ENCODE measurements at regions not wholly inside any gene's neighbourhood (a gene's known extent, or its start where the extent isn't known, plus 50 kb on each side); places are given as distances from the start of the nearest gene placed in this dataset.
"Not testable (repeated sequence)": the region's sequence is repeated elsewhere in the genome, so short reads cannot be mapped to it uniquely, and the experiment has no call there.

DNA sequence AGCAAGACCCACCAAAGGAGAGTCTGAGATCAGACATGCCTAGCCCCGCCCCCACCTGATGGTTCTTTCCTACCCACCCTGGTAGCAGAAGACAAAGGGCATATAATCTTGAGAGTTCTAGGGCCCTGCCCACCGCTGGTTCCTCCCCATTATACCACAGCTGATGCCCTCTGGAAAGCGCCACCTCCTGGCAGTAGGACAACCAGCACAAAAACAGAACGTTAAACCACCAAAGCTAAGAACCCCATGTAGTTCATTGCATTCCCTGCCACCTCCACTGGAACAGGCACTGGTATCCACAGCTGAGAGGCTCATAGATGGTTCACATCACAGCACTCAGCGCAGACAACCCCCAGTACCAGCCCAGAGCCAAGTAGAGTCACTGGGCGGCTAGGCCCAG is 81.2 kb upstream of the TRPC7 start:
- TF ChIP-seq, protein P1, sequence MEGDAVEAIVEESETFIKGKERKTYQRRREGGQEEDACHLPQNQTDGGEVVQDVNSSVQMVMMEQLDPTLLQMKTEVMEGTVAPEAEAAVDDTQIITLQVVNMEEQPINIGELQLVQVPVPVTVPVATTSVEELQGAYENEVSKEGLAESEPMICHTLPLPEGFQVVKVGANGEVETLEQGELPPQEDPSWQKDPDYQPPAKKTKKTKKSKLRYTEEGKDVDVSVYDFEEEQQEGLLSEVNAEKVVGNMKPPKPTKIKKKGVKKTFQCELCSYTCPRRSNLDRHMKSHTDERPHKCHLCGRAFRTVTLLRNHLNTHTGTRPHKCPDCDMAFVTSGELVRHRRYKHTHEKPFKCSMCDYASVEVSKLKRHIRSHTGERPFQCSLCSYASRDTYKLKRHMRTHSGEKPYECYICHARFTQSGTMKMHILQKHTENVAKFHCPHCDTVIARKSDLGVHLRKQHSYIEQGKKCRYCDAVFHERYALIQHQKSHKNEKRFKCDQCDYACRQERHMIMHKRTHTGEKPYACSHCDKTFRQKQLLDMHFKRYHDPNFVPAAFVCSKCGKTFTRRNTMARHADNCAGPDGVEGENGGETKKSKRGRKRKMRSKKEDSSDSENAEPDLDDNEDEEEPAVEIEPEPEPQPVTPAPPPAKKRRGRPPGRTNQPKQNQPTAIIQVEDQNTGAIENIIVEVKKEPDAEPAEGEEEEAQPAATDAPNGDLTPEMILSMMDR (IDR thresholded peaks at IDR 0.05; ENCODE audit: control extremely low read depth, extremely low read depth), result no peak

DNA sequence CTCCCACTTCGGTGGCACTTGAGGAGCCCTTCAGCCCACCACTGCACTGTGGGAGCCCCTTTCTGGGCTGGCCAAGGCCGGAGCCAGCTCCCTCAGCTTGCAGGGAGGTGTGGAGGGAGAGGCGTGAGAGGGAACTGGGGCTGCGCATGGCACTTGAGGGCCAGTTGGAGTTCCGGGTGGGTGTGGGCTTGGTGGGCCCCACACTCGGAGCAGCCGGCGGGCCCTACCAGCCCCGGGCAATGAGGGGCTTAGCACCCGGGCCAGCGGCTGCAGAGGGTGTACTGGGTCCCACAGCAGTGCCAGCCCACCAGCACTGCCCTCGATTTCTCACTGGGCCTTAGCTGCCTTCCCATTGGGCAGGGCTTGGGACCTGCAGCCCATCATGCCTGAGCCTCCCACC is 78.8 kb upstream of the TRPC7 start:
- not testable (repeated sequence) for H3K9ac ChIP-seq (ENCODE audit: insufficient read depth in 1 of 2, low read length in 2 of 2); H3K27ac ChIP-seq (ENCODE audit: low read depth in 1 of 2, low read length in 1 of 2); H3K4me3 ChIP-seq; H3K27me3 ChIP-seq (ENCODE audit: control insufficient read depth in 3 of 3, insufficient read depth in 3 of 3, low read length in 2 of 3); H3K36me3 ChIP-seq (ENCODE audit: control insufficient read depth in 4 of 4, insufficient read depth in 4 of 4, low read length in 4 of 4); H3K9me3 ChIP-seq (ENCODE audit: control insufficient read depth in 4 of 4, insufficient read depth in 3 of 4, low read length in 3 of 4); ATAC-seq (ENCODE audit: insufficient read depth, low FRiP score); DNase-seq; H3K4me1 ChIP-seq (ENCODE audit: control insufficient read depth in 5 of 5, insufficient read depth in 5 of 5, low read length in 5 of 5)
- WGBS, 2 donors, result 93% methylated on average over 12 of the region's 12 CpGs

More for the DNA sequence above, 81.2 kb upstream of the TRPC7 start:
- no peaks in the 10 kb centered on the region for H3K4me1 ChIP-seq (ENCODE audit: control insufficient read depth in 5 of 5, insufficient read depth in 5 of 5, low read length in 5 of 5)
- H3K9me3 ChIP-seq (ENCODE audit: control insufficient read depth in 4 of 4, insufficient read depth in 3 of 4, low read length in 3 of 4), result peaks cover 0 to 9% (median 0%) of the 10 kb centered on the region in 4 donors
- no peaks in the 10 kb centered on the region for H3K27me3 ChIP-seq (ENCODE audit: control insufficient read depth in 3 of 3, insufficient read depth in 3 of 3, low read length in 2 of 3)
- no peak overlapping the region for H3K27ac ChIP-seq (ENCODE audit: low read depth in 1 of 2, low read length in 1 of 2)
- WGBS, 2 donors, result 87 to 88% methylated on average over 6 of the region's 6 CpGs
- no peak overlapping the region for H3K4me3 ChIP-seq
- ATAC-seq (ENCODE audit: insufficient read depth, low FRiP score) (no peak), DNase-seq (no peak)
- H3K36me3 ChIP-seq (ENCODE audit: control insufficient read depth in 4 of 4, insufficient read depth in 4 of 4, low read length in 4 of 4), result no peaks in the 10 kb centered on the region
- H3K9ac ChIP-seq (ENCODE audit: insufficient read depth in 1 of 2, low read length in 2 of 2), result no peak overlapping the region

DNA sequence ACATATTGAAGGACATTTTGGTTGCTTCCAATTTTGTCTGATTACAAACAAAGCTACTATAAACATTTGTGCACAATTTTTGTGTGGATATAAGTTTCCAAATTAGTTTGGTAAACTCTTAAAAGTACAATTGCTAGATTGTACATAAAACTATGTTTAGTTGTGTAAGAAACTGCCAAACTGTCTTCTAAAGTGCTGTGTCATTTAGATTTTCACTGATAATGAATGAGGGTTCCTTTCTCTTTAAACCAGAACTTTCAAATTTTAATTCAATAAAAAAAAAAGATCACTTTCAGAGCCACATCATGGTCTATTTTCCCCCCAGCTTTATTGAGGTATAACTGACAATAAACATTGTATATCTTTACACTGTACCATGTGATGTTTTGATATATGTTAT is 74.0 kb upstream of the TRPC7 start:
- Histone ChIP-seq H3K4me1 (ENCODE audit: control insufficient read depth in 5 of 5, insufficient read depth in 5 of 5, low read length in 5 of 5) (no peaks in the 10 kb centered on the region), H3K27me3 (ENCODE audit: control insufficient read depth in 3 of 3, insufficient read depth in 3 of 3, low read length in 2 of 3) (no peaks in the 10 kb centered on the region), H3K9me3 (ENCODE audit: control insufficient read depth in 4 of 4, insufficient read depth in 3 of 4, low read length in 3 of 4) (peaks cover 0 to 3% (median 2%) of the 10 kb centered on the region in 4 donors), H3K27ac (ENCODE audit: low read depth in 1 of 2, low read length in 1 of 2) (no peak overlapping the region), H3K9ac (ENCODE audit: insufficient read depth in 1 of 2, low read length in 2 of 2) (no peak overlapping the region), H3K36me3 (ENCODE audit: control insufficient read depth in 4 of 4, insufficient read depth in 4 of 4, low read length in 4 of 4) (no peaks in the 10 kb centered on the region), H3K4me3 (no peak overlapping the region)
- TF ChIP-seq, protein P1 (IDR thresholded peaks at IDR 0.05; ENCODE audit: control extremely low read depth, extremely low read depth), result no peak
- DNase-seq, result no peak
- no peak for ATAC-seq (ENCODE audit: insufficient read depth, low FRiP score)

DNA sequence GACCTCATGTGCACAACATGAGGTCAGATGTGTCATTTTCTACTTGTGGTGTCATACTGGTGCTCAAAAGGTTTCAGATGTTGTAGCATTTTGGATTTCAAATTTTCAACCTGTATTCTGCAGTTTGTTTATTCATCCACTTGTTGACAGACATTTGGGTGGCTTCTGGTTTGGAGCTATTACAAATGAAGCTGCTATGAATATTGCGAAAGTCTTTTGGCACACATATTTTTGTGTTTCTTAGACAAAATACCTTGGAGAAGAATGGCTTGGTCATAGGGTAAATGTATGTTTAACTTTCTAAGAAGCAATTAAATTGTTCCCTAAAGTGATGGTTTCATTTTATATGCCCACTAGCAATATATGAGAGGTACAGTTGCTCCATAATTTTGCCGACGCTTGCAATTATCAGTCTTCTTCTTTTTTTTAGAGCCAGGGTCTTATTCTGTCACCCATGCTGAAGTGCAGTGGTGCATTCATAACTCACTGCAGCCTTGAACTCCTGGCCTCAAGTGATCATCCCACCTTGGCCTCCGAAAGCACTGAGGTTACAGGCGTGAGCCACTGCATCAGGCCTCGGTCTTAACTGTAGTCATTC is 70.7 kb upstream of the TRPC7 start:
- H3K4me3 ChIP-seq, result no peak overlapping the region
- H3K27me3 ChIP-seq (ENCODE audit: control insufficient read depth in 3 of 3, insufficient read depth in 3 of 3, low read length in 2 of 3), result no peaks in the 10 kb centered on the region
- WGBS, 2 donors, result 90 to 93% methylated on average over 6 of the region's 6 CpGs
- ATAC-seq (ENCODE audit: insufficient read depth, low FRiP score) (no peak), DNase-seq (no peak)
- H3K4me1 ChIP-seq (ENCODE audit: control insufficient read depth in 5 of 5, insufficient read depth in 5 of 5, low read length in 5 of 5), result no peaks in the 10 kb centered on the region
- peaks cover 0 to 3% (median 0%) of the 10 kb centered on the region in 4 donors for H3K9me3 ChIP-seq (ENCODE audit: control insufficient read depth in 4 of 4, insufficient read depth in 3 of 4, low read length in 3 of 4)
- H3K27ac ChIP-seq (ENCODE audit: low read depth in 1 of 2, low read length in 1 of 2), result no peak overlapping the region
- TF ChIP-seq, protein P1 (IDR thresholded peaks at IDR 0.05; ENCODE audit: control extremely low read depth, extremely low read depth), result no peak
- no peak overlapping the region for H3K9ac ChIP-seq (ENCODE audit: insufficient read depth in 1 of 2, low read length in 2 of 2)
- H3K36me3 ChIP-seq (ENCODE audit: control insufficient read depth in 4 of 4, insufficient read depth in 4 of 4, low read length in 4 of 4), result no peaks in the 10 kb centered on the region
